EH (cell line): ENCODE measurements at regions not wholly inside any gene's neighbourhood (a gene's known extent, or its start where the extent isn't known, plus 50 kb on each side); places are given as distances from the start of the nearest gene placed in this dataset.

Experiments used
- DNase-seq: peaks from one replicate; pipeline ENCODE4 v3.0.0-alpha.2; 2015; ENCODE audit warnings: low read depth

DNA sequence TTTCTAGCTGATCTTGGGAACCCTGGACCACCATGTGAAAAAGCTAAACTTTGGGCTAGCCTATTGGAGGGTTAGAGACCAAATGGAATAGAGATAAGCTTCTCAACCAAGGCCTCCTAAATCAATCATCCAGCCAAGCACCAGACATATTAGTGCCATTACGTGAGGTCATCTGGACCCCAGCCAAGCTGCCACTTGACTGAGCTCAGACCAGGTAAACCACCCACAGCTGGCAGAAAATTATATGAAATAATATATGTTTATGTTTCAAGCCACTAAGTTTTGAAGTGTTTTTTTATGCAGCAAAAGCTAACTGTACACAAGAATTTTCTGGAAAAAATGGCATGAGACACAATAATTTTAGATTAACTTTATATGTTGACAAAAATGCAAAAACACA is 82.6 kb upstream of the PCGF5 start:
- DNase-seq: no peak

- no peak for DNase-seq
Observed at GRCh38 chr10:91140995-91141549, 79.4 kb upstream of the PCGF5 start.

DNA sequence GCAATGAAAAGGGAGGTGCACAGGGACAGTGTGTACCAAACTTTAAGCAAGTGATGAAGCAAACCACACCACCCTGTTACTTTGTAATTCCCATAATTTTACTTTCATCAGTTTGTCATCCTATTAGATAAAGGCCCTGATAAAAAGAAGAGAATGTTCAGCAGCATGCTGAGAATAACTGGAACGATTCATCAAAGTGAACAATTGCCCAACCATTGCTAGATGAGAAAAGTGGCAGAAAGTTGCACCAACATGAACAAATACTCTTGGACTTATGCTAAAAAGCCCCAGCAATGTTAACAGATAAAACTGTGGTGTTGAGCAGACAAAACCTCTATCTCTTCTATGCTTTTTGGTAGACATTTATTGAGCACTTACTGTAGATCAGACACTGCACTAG is 75.5 kb upstream of the PCGF5 start:
- peak; percentile 50 for DNase-seq

- DNase-seq: peak; percentile 20
Observed at GRCh38 chr10:91146146-91146545, 74.3 kb upstream of the PCGF5 start.

DNA sequence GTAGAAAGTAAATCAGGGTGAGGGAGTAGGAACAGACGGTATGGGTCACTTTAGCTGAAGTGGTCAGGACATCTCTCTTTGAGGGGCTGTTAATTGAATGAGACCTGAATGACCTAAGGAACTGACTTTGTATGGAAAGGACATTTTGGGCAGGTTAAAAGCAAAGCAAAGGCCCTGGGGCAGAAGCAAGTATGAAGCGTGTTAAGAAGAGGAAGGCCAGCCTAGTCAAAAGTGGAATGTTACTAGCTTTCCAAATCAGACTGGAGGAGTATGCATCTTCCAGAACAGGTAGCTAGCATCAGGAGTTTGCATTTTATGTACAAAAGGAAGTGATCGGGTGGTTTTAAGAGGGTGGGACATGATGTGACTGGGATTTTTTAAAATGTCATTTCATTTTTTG is 70.9 kb upstream of the PCGF5 start:
- DNase-seq: no peak

DNA sequence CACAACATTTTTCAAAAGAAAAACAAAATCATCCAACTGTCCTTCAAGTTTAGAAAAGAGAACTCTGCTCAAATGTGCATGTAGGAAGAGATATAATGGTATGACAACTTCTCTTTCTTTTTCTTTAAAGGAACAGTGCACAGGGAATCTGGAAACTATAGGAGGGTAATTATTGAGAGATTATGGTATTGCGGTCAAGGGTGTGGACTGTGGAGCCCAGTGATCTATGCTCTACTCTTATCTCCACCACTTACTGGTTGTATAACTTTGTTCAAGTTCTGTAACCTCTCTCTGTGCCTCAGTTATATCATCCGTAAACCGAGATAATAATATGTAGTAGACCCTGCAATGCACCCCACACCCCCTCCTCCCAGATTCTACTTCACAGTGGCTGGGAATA is 69.8 kb upstream of the PCGF5 start:
- DNase-seq: no peak

DNA sequence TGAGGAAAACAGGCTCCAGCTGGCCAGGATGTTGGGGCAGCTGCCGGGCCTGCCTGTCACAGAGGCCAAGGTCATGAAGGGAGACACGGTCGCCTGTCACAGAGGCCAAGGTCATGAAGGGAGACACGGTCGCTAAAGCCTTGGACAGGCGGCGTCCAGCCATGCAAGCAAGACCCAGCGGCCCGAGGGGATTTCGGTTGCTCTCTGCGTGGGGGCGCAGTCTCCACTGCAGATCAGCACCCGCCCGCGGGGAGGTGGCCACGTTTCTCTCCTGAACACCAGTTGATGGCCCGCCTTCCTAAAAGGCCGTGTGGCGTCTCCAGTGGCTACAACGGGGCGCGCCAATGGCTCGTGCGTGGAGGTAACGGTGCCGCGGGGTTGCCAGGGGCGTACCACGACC is 67.0 kb upstream of the PCGF5 start:
- DNase-seq: no peak

- no peak for DNase-seq
Observed at GRCh38 chr10:91154842-91155241, 65.6 kb upstream of the PCGF5 start.

- DNase-seq: peak; percentile 3
Observed at GRCh38 chr10:91156196-91156595, 64.3 kb upstream of the PCGF5 start.

DNA sequence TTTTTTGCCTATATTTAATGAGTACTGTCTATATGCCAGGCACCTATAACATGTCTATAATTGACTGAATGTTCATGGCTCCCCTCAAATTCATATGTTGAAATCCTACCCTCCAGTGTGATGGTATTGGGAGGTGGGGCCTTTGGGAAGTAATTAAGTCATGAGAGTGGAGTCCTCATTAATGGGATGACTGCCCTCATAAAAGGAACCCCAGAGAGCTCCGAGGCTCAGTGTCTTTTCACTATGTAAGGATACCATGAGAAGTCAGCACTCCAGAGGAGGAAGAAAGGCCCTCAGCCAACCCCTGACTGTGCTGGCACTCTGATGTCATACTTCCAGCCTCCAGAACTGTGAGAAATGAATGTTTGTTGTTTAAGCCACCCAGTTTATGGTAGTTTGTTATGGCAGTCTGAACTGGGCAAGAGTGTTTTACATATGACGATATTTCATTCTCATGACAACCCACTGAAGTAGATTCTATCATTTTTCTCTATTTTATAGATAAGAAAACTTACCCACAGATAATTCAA is 61.1 kb upstream of the PCGF5 start:
- peak; percentile 4 for DNase-seq

DNA sequence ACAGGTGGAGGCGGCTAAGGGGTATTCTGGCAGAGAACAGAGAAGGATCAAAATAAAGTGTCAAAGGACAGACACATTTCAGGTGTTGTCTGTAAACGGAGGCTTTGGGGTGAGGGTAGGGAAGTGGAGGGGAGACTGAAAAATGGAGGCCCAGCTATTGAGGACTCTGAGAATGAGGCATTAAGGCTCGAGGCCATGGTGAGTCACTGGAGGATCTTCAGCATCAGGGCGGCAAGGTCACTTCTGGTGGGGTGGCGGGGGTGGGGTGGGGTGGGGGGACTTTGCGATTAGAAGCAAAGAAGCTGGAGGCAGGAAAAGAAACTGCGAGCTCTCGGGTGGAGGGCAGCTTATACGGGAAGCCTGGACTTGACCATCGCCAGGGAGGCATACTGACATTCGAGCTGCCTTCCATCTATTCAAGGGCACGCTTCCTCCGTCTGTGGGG is 58.4 kb upstream of the PCGF5 start:
- peak; percentile 59 for DNase-seq

- DNase-seq: peak; percentile 71
Observed at GRCh38 chr10:91162495-91163268, 57.8 kb upstream of the PCGF5 start.

DNA sequence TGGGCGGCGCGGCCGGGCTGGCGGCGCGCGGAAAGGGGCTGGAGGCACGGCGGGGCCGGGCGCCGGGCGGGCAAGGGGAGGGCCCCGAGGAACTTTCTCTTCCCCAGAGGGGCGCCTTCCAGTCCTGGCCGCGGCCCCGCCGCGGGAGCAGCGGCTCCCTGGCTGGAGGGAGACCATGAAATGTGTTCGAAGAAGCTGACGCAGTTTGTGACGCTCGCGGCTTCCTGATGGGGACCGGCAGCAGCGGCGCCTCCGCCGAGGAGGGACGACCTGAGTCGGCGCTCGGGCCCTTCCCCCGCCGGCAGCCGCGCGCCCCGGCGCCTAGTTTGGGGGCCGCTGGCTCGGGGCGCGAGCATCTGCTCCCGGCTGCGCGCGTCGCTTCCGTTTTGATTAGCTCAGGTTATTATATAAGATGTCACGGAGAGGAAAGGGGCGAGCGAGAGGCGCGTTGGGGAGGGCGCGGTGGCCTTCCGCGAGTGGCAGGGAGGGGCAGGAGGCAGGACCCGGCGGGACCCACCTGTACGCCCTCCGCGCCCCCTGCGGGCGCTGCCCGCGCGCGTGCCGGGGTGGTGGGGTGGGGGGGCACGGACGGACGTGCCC is 57.1 kb upstream of the PCGF5 start:
- DNase-seq: peak; percentile 75

GRCh38 chr10:91163869-91164474 is 56.5 kb upstream of the PCGF5 start:
- peak; percentile 89 for DNase-seq

DNA sequence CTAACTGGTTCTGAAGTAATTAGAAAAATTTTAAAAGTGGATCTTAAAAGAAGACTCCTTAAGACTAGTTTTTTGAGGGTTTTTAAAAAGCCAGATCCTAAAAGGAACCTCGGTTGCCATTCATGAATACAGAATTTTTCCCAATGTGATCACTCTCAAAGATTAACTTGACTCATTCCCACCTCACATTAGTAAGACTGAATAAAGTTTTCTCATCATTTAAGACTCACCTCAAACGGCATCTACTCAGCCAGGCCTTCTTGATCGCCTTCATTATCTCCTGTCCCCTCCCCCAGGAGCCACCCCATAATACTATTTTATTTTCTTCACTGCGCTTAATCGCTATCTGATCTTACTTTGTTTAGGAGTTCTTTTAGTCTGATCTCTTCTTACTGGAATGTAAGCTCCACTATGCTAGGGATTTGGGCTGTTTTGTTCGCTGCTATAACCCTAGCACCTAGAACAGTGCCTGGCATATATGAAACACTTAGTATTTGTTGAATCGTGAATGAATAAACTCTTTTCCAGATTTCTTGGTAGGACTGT is 55.9 kb upstream of the PCGF5 start:
- peak; percentile 19 for DNase-seq

DNA sequence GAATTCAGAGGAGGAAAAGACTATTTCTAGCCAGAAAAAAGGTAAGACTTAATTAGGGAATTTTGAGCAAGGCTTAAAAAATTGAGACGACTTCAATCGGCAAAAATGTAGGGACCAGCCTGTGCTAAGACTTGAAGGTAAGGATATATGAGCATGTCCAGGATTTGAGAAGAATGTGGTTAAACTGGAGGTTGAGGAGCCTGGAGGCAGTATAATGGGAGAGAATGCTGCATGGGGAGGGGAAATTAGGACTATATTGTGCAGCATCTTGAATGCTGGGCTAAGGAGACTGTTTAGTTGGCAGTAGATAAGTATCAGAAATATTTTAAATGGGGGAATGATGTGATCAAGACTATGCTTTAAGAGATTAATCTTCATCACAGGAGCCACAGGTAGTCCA is 53.1 kb upstream of the PCGF5 start:
- no peak for DNase-seq

DNA sequence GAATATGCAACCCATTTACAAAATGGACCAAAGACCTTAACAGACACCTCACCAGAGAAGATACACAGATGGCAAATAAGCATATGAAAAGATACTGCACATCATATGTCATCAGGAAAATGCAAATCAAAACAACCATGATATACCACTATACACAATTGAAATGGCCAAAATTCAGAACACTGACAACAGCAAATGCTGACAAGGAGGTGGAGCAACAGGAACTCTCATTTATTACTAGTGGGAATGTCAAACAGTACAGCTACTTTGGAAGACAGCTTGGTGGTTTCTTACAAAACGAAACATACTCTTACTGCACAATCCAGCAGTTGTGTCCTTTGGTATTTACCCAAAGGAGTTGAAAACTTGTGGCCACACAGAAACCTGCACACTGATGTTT is 50.0 kb upstream of the PCGF5 start:
- DNase-seq: no peak
